H9 (cell line): ENCODE measurements at regions not wholly inside any gene's neighbourhood (a gene's known extent, or its start where the extent isn't known, plus 50 kb on each side); places are given as distances from the start of the nearest gene placed in this dataset.

Source experiments
- DNase-seq: peaks from one replicate; pipeline ENCODE4 v3.0.0-alpha.2; 2017
- H2AFZ ChIP-seq: one replicate; pipeline ENCODE4 v1.6.1; 2013; ENCODE audit warnings: mild to moderate bottlenecking, low read length, control low read depth, moderate library complexity
- H2AK5ac ChIP-seq: 2 replicates; pipeline ENCODE4 v1.6.1; 2013; ENCODE audit warnings: low read length, control low read depth, mixed read lengths; ENCODE audit not compliant: insufficient read length
- H2BK120ac ChIP-seq: one replicate; pipeline ENCODE4 v1.6.1; 2013; ENCODE audit warnings: low read depth, mild to moderate bottlenecking, low read length, control low read depth, inconsistent platforms; ENCODE audit not compliant: poor library complexity, severe bottlenecking
- H2BK12ac ChIP-seq: 2 replicates; pipeline ENCODE4 v1.6.1; 2013; ENCODE audit warnings: low read length, control low read depth, mixed read lengths, low read depth; ENCODE audit not compliant: insufficient read length
- H2BK15ac ChIP-seq: 2 replicates; pipeline ENCODE4 v1.6.1; 2013; ENCODE audit warnings: low read depth, low read length, control low read depth
- H2BK20ac ChIP-seq: one replicate; pipeline ENCODE4 v1.6.1; 2013; ENCODE audit warnings: low read depth, mild to moderate bottlenecking, low read length, control low read depth, inconsistent platforms; ENCODE audit not compliant: poor library complexity, severe bottlenecking
- H2BK5ac ChIP-seq: 2 replicates; pipeline ENCODE4 v1.6.1; 2013; ENCODE audit warnings: low read length, control low read depth, mixed read lengths; ENCODE audit not compliant: insufficient read length
- H3K14ac ChIP-seq: 2 replicates; pipeline ENCODE4 v1.6.1; 2013; ENCODE audit warnings: low read length, control low read depth; ENCODE audit not compliant: insufficient read depth
- H3K18ac ChIP-seq: 2 replicates; pipeline ENCODE4 v1.6.1; 2013; ENCODE audit warnings: low read depth, mild to moderate bottlenecking, mixed read lengths, low read length, control low read depth; ENCODE audit not compliant: insufficient read length
- H3K23ac ChIP-seq: 2 replicates; pipeline ENCODE4 v1.6.1; 2013; ENCODE audit warnings: low read length, control low read depth, mixed read lengths, low read depth; ENCODE audit not compliant: insufficient read length
- H3K23me2 ChIP-seq: 2 replicates; pipeline ENCODE4 v1.6.1; 2013; ENCODE audit warnings: low read depth, mild to moderate bottlenecking, mixed read lengths, low read length, control low read depth; ENCODE audit not compliant: insufficient read length, poor library complexity, severe bottlenecking
- H3K27ac ChIP-seq: 2 replicates; pipeline ENCODE4 v1.5.1; 2013; ENCODE audit warnings: low read length, control low read depth, mixed read lengths, low read depth; ENCODE audit not compliant: insufficient read length
- H3K27me3 ChIP-seq: 2 replicates; pipeline ENCODE4 v1.6.1; 2013; ENCODE audit warnings: low read length, control low read depth, inconsistent platforms; ENCODE audit not compliant: insufficient read depth
- H3K4ac ChIP-seq: 2 replicates; pipeline ENCODE4 v1.6.1; 2013; ENCODE audit warnings: low read depth, mild to moderate bottlenecking, control low read depth, inconsistent platforms, low read length, moderate library complexity
- H3K4me1 ChIP-seq: 2 replicates; pipeline ENCODE4 v1.6.1; 2013; ENCODE audit warnings: low read length, control low read depth, inconsistent platforms; ENCODE audit not compliant: insufficient read depth
- H3K4me2 ChIP-seq: 2 replicates; pipeline ENCODE4 v1.6.1; 2013; ENCODE audit warnings: low read length, control low read depth, mixed read lengths; ENCODE audit not compliant: insufficient read length, insufficient read depth
- H3K56ac ChIP-seq: 2 replicates; pipeline ENCODE4 v1.6.1; 2013; ENCODE audit warnings: low read depth, mild to moderate bottlenecking, mixed read lengths, low read length, control low read depth; ENCODE audit not compliant: insufficient read length
- H3K79me1 ChIP-seq: 2 replicates; pipeline ENCODE4 v1.6.1; 2013; ENCODE audit warnings: low read depth, mild to moderate bottlenecking, moderate library complexity, low read length, control low read depth, inconsistent platforms; ENCODE audit not compliant: insufficient read depth, poor library complexity, severe bottlenecking
- H3K79me2 ChIP-seq: 2 replicates; pipeline ENCODE4 v1.6.1; 2013; ENCODE audit warnings: low read length, control low read depth, inconsistent platforms; ENCODE audit not compliant: insufficient read depth
- H3K9ac ChIP-seq: 2 replicates; pipeline ENCODE4 v1.6.1; 2013; ENCODE audit warnings: low read length, control low read depth, mixed read lengths; ENCODE audit not compliant: insufficient read length; ENCODE audit errors: extremely low read depth
- H3K9me3 ChIP-seq: one replicate; pipeline ENCODE4 v1.6.1; 2013; ENCODE audit warnings: low read depth, low read length, inconsistent platforms; ENCODE audit not compliant: control insufficient read depth
- H3T11ph ChIP-seq: one replicate; pipeline ENCODE4 v1.6.1; 2013; ENCODE audit warnings: mild to moderate bottlenecking, low read length, control low read depth, inconsistent platforms
- H4K20me1 ChIP-seq: one replicate; pipeline ENCODE4 v1.6.1; 2013; ENCODE audit not compliant: control insufficient read depth, insufficient read length, insufficient read depth
- H4K5ac ChIP-seq: 2 replicates; pipeline ENCODE4 v1.6.1; 2013; ENCODE audit warnings: low read depth, mild to moderate bottlenecking, mixed read lengths, low read length, control low read depth; ENCODE audit not compliant: insufficient read length
- H4K8ac ChIP-seq: replicated peaks from 2 replicates; pipeline ENCODE4 v1.6.1; 2013; ENCODE audit warnings: low read length, control low read depth, mixed read lengths, low read depth; ENCODE audit not compliant: insufficient read length
- H4K91ac ChIP-seq: 2 replicates; pipeline ENCODE4 v1.6.1; 2013; ENCODE audit warnings: low read depth, mild to moderate bottlenecking, moderate library complexity, mixed read lengths, low read length, control low read depth; ENCODE audit not compliant: insufficient read length
- H3K27ac Mint-ChIP-seq, 3 experiments: 2 replicates in 2 of 3; 3 replicates in 1 of 3; pipeline ENCODE4 v1.8.0; 2020 to 2021; ENCODE audit warnings: mixed read lengths in 3 of 3, mild to moderate bottlenecking in 1 of 3, moderate library complexity in 1 of 3
- H3K27me3 Mint-ChIP-seq: 2 replicates; pipeline ENCODE4 v1.8.0; 2021; ENCODE audit warnings: low read depth, mild to moderate bottlenecking, moderate library complexity, mixed read lengths
- H3K36me3 Mint-ChIP-seq, 3 experiments: 2 replicates in 2 of 3; 3 replicates in 1 of 3; pipeline ENCODE4 v1.8.0; 2020 to 2021; ENCODE audit warnings: low read depth in 3 of 3, mixed read lengths in 3 of 3; ENCODE audit not compliant: insufficient read depth in 1 of 3
- H3K4me1 Mint-ChIP-seq, 2 experiments: 2 replicates each; pipeline ENCODE4 v1.8.0; 2020; ENCODE audit warnings: mixed read lengths in 2 of 2
- H3K4me3 Mint-ChIP-seq, 2 experiments: 2 replicates in 1 of 2; 3 replicates in 1 of 2; pipeline ENCODE4 v1.8.0; 2020 to 2021; ENCODE audit warnings: mild to moderate bottlenecking in 2 of 2, mixed read lengths in 2 of 2, moderate library complexity in 1 of 2
- H3K9me3 Mint-ChIP-seq, 2 experiments: 2 replicates in 1 of 2; 3 replicates in 1 of 2; pipeline ENCODE4 v1.8.0; 2020; ENCODE audit warnings: mild to moderate bottlenecking in 2 of 2, mixed read lengths in 2 of 2, moderate library complexity in 1 of 2
- CTCF ChIP-seq: fragments of 200-600 bp; sonication (generic); conservative IDR thresholded peaks from 3 replicates; pipeline ENCODE4 v1.8.0; 2021; ENCODE audit warnings: antibody characterized with exemption, mild to moderate bottlenecking
- WGBS: extraction: QIAGEN DNeasy Blood & Tissue Kit; methylation state at CpG from one replicate; pipeline ENCODE4 v1.1.7; 2013; ENCODE audit warnings: missing lambda C conversion rate, low lambda C conversion rate, mixed read lengths; ENCODE audit not compliant: insufficient read length; ENCODE audit errors: extremely low coverage; 5-methylcytosine and 5-hydroxymethylcytosine counted together

DNA sequence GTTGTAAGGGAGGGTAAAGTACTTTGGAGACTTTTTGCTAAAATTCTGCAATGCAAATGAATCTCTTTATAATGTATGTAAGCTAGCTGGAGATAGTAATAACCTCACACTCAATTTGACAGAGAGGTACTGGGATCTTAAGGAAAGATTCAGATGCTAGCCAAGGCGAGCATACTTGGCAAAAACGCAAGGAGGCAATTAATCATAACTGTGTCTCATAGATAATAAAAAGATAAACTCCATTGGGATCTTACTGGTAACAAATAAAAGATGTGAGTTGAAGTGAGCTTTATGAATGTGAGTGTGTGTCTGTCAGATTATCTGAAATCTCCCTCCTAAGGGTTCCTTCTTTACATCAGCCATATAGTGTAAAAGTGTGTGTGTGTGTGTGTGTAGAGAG, 533.0 kb downstream of the TMX3 start:
- Histone ChIP-seq H2BK120ac (no peak overlapping the region), H4K8ac (no peak overlapping the region), H3K56ac (no peak overlapping the region), H3K9me3 (no peaks in the 10 kb centered on the region), H3K79me2 (no peaks in the 10 kb centered on the region), H2BK20ac (no peak overlapping the region), H3K4me1 (no peaks in the 10 kb centered on the region), H2BK5ac (no peak overlapping the region), H4K91ac (no peak overlapping the region), H3K18ac (no peak overlapping the region), H2AK5ac (no peak overlapping the region), H3K23me2 (no peaks in the 10 kb centered on the region), H3K23ac (no peak overlapping the region), H2BK15ac (no peak overlapping the region), H3T11ph (no peak overlapping the region), H3K9ac (no peak overlapping the region), H4K5ac (no peak overlapping the region), H3K27me3 (no peaks in the 10 kb centered on the region), H3K27ac (no peak overlapping the region), H3K4ac (no peak overlapping the region), H3K14ac (no peak overlapping the region), H2BK12ac (no peak overlapping the region), H4K20me1 (no peaks in the 10 kb centered on the region), H3K79me1 (no peaks in the 10 kb centered on the region), H3K4me2 (no peak overlapping the region), H2AFZ (no peak overlapping the region)
- WGBS: no CpG with 5 or more reads among the region's 2 CpGs
- Mint-ChIP-seq H3K27me3 (no peaks in the 10 kb centered on the region), H3K4me3 (no peak overlapping the region), H3K27ac (no peak overlapping the region; a peak in 1 of 7 replicates), H3K4me1 (peaks cover 6 to 9% of the 10 kb centered on the region in 2 experiments; a peak in 2 of 4 replicates), H3K9me3 (no peaks in the 10 kb centered on the region; a peak in 1 of 5 replicates), H3K36me3 (0 out of 7 replicates have a peak, but pooled peaks cover 0 to 2% (median 0%) of the 10 kb centered on the region in 3 experiments)
- DNase-seq: no peak
- no peak for TF ChIP-seq CTCF
